ENCODE measurements at regions not wholly inside any gene's neighbourhood (a gene's known extent, or its start where the extent isn't known, plus 50 kb on each side); places are given as distances from the start of the nearest gene placed in this dataset.

DNA sequence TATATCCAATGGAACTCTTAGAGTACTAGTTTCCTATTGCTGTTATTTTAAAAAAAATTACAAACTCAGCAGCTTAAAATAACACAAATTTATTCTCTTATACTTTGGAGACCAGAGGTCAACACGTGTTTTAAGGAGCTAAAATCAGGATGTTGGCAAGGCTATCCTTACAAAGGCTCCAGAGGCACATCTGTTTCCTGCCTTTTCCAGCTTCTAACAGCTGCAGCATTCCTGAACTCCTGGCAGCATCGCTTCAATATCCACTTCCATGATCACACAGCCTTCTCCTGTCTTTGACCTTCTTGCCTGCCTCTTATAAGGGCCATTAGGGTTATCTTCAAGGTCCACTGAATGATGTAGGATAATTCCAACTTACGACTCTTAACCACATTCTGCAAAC is 92.2 kb upstream of the CCNG1 start:
- TF ChIP-seq, protein P1, sequence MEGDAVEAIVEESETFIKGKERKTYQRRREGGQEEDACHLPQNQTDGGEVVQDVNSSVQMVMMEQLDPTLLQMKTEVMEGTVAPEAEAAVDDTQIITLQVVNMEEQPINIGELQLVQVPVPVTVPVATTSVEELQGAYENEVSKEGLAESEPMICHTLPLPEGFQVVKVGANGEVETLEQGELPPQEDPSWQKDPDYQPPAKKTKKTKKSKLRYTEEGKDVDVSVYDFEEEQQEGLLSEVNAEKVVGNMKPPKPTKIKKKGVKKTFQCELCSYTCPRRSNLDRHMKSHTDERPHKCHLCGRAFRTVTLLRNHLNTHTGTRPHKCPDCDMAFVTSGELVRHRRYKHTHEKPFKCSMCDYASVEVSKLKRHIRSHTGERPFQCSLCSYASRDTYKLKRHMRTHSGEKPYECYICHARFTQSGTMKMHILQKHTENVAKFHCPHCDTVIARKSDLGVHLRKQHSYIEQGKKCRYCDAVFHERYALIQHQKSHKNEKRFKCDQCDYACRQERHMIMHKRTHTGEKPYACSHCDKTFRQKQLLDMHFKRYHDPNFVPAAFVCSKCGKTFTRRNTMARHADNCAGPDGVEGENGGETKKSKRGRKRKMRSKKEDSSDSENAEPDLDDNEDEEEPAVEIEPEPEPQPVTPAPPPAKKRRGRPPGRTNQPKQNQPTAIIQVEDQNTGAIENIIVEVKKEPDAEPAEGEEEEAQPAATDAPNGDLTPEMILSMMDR (IDR thresholded peaks at IDR 0.05; ENCODE audit: extremely low read depth in 1 of 2, insufficient read depth in 1 of 2, low read depth in 1 of 2, low read length in 2 of 2) = no peak
- TF ChIP-seq MYC (IDR thresholded peaks at IDR 0.05; ENCODE audit: low read depth, low read length) = no peak
- TF ChIP-seq POLR2A (IDR thresholded peaks at IDR 0.05; ENCODE audit: low read depth, low read length) = no peak
- TF ChIP-seq EZH2 (IDR thresholded peaks at IDR 0.05; ENCODE audit: borderline replicate concordance, low read depth, low read length, severe bottlenecking) = no peak

All from endothelial cell of umbilical vein (primary cell).